22Rv1 (cell line): ENCODE measurements at regions not wholly inside any gene's neighbourhood (a gene's known extent, or its start where the extent isn't known, plus 50 kb on each side); places are given as distances from the start of the nearest gene placed in this dataset.

ENCODE experiments used
- H3K27ac ChIP-seq: fragments of 450-650 bp; 2 replicates; pipeline ENCODE4 v1.5.1; 2017
- ZFX ChIP-seq: fragments of 450-650 bp; IDR thresholded peaks from 2 replicates; pipeline ENCODE4 v1.6.1; 2017; ENCODE audit warnings: antibody characterized with exemption, borderline replicate concordance
- TF ChIP-seq, protein P1 (sequence below): fragments of 450-650 bp; IDR thresholded peaks from 2 replicates; pipeline ENCODE4 v1.5.1; 2017; ENCODE audit warnings: mild to moderate bottlenecking

GRCh38 chr10:129365767-129366402 is 101.2 kb upstream of the MGMT start:
- no peak for TF ChIP-seq ZFX
- TF ChIP-seq, protein P1, sequence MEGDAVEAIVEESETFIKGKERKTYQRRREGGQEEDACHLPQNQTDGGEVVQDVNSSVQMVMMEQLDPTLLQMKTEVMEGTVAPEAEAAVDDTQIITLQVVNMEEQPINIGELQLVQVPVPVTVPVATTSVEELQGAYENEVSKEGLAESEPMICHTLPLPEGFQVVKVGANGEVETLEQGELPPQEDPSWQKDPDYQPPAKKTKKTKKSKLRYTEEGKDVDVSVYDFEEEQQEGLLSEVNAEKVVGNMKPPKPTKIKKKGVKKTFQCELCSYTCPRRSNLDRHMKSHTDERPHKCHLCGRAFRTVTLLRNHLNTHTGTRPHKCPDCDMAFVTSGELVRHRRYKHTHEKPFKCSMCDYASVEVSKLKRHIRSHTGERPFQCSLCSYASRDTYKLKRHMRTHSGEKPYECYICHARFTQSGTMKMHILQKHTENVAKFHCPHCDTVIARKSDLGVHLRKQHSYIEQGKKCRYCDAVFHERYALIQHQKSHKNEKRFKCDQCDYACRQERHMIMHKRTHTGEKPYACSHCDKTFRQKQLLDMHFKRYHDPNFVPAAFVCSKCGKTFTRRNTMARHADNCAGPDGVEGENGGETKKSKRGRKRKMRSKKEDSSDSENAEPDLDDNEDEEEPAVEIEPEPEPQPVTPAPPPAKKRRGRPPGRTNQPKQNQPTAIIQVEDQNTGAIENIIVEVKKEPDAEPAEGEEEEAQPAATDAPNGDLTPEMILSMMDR: no peak
- no peak overlapping the region for H3K27ac ChIP-seq

GRCh38 chr10:129366450-129366849 is 100.6 kb upstream of the MGMT start:
- TF ChIP-seq, protein P1: no peak
- TF ChIP-seq ZFX: no peak
- no peak overlapping the region for H3K27ac ChIP-seq

DNA sequence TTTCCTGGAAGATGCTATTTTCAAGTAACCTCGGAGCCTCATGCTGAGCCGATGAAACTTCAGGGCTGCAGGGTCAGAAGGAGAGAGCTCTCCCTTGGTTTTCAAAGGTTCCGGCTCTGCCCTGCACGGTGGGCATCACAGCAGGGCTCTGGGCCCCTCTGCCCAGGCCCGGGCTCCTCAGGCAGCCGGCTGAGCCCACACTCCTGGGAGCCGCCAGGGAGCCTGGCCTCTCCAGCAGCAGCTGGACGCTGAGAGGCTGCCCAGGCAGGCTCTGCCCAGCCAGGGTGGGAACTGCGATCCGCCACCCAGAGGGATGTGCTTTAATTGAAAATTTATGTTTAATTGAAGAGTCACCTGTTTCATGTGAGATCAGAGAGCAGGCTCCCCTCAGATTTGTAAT is 97.5 kb upstream of the MGMT start:
- no peak overlapping the region for H3K27ac ChIP-seq
- TF ChIP-seq ZFX: no peak
- TF ChIP-seq, protein P1: no peak

- no peak overlapping the region for H3K27ac ChIP-seq
- TF ChIP-seq, protein P1: no peak
- TF ChIP-seq ZFX: no peak
These were observed 95.5 kb upstream of the MGMT start for GRCh38 chr10:129371541-129371940.

DNA sequence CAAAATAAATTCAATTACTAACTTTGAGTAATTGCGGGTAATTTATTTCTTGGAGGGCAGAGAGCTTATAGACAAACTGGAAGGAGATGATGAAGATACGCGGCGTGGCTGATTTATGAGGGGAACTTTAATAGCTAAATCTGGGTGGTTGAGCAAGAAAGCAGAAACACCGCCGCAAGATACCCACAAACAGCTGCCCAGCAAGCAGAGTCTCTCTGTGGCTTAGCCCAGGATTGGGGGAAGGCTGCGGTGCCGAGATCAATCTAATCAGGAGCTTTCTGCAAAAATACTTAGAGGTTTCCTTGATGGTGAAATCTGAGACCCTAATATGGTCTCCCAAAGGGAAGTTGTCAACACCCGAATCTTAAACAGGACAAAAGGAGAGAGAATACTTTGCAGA is 94.9 kb upstream of the MGMT start:
- no peak for TF ChIP-seq ZFX
- TF ChIP-seq, protein P1: no peak
- H3K27ac ChIP-seq: no peak overlapping the region

GRCh38 chr10:129373231-129373630 is 93.8 kb upstream of the MGMT start:
- H3K27ac ChIP-seq: no peak overlapping the region
- TF ChIP-seq ZFX: no peak
- TF ChIP-seq, protein P1: no peak

- H3K27ac ChIP-seq: no peak overlapping the region
- TF ChIP-seq, protein P1: no peak
- no peak for TF ChIP-seq ZFX
These were observed 93.3 kb upstream of the MGMT start for GRCh38 chr10:129373718-129374117.
